Dendritic cell treated with granulocyte-macrophage colony-stimulating factor and Interleukin-4, amounts not matched to agents 40 ng/mL and 50 ng/mL, for 4 days (primary cell): ENCODE measurements at regions not wholly inside any gene's neighbourhood (a gene's known extent, or its start where the extent isn't known, plus 50 kb on each side); places are given as distances from the start of the nearest gene placed in this dataset.

Experiments used
- H3K27ac Mint-ChIP-seq: one replicate; pipeline ENCODE4 v1.8.0; 2022; ENCODE audit warnings: mild to moderate bottlenecking, mixed read lengths
- H3K27me3 Mint-ChIP-seq: one replicate; pipeline ENCODE4 v1.8.0; 2022; ENCODE audit warnings: mild to moderate bottlenecking, mixed read lengths
- H3K36me3 Mint-ChIP-seq: one replicate; pipeline ENCODE4 v1.8.0; 2022; ENCODE audit warnings: low read depth, mixed read lengths
- H3K4me1 Mint-ChIP-seq: one replicate; pipeline ENCODE4 v1.8.0; 2022; ENCODE audit warnings: low read depth, mixed read lengths
- H3K4me3 Mint-ChIP-seq: one replicate; pipeline ENCODE4 v1.8.0; 2022; ENCODE audit warnings: mild to moderate bottlenecking, moderate library complexity, mixed read lengths
- H3K9me3 Mint-ChIP-seq: one replicate; pipeline ENCODE4 v1.8.0; 2022; ENCODE audit warnings: mixed read lengths
- intact Hi-C: fragments of 100-400 bp; cut with micrococcal nuclease; formaldehyde crosslinking; loops from one replicate; pipeline ENCODE4 v1.15.0; 2022

DNA sequence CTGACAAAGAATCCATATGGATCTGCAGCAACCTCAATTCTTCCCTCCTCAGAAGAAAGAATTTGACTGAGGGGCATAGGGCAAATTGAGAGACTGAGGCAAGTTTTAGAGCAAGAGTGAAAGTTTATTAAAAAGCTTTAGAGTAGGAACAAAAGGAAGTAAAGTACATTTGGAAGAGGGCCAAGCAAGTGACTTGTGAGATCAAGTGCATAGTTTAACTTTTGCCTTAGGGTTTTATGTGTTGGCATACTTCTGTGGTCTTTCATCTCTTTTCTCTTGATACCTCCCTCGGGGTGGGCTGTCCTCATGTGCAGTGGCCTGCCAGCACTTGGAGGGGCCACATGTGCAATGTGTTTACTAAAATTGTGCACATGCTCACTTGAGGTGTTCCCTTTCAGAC, 98.0 kb upstream of the MAGEB16 start:
- intact Hi-C loops, result no loop called here
- Mint-ChIP-seq H3K9me3 (no peaks in the 10 kb centered on the region), H3K4me1 (peaks cover 10% of the 10 kb centered on the region), H3K36me3 (no peaks in the 10 kb centered on the region), H3K27me3 (no peaks in the 10 kb centered on the region), H3K27ac (no peak overlapping the region), H3K4me3 (no peak overlapping the region)

GRCh38 chrX:35711281-35711680, 86.9 kb upstream of the MAGEB16 start:
- intact Hi-C loops, result no loop called here
- no peaks in the 10 kb centered on the region for H3K36me3 Mint-ChIP-seq
- H3K4me1 Mint-ChIP-seq, result no peaks in the 10 kb centered on the region
- no peak overlapping the region for H3K4me3 Mint-ChIP-seq
- H3K9me3 Mint-ChIP-seq, result no peaks in the 10 kb centered on the region
- H3K27me3 Mint-ChIP-seq, result no peaks in the 10 kb centered on the region
- H3K27ac Mint-ChIP-seq, result no peak overlapping the region

GRCh38 chrX:35722128-35722527, 76.0 kb upstream of the MAGEB16 start:
- intact Hi-C loops, result loop anchor here (10.0 kb wide), 1 partner anchor 337 kb away; no protein-coding TSS in a partner anchor
- Mint-ChIP-seq H3K4me3 (no peak overlapping the region), H3K27me3 (peaks cover 3% of the 10 kb centered on the region), H3K27ac (no peak overlapping the region), H3K36me3 (no peaks in the 10 kb centered on the region), H3K9me3 (no peaks in the 10 kb centered on the region), H3K4me1 (no peaks in the 10 kb centered on the region)

GRCh38 chrX:35726176-35726575, 72.0 kb upstream of the MAGEB16 start:
- H3K9me3 Mint-ChIP-seq, result no peaks in the 10 kb centered on the region
- H3K4me1 Mint-ChIP-seq, result no peaks in the 10 kb centered on the region
- intact Hi-C loops, result loop anchor here (10.0 kb wide), 1 partner anchor 341 kb away; no protein-coding TSS in a partner anchor
- no peak overlapping the region for H3K4me3 Mint-ChIP-seq
- no peak overlapping the region for H3K27ac Mint-ChIP-seq
- peaks cover 3% of the 10 kb centered on the region for H3K27me3 Mint-ChIP-seq
- no peaks in the 10 kb centered on the region for H3K36me3 Mint-ChIP-seq

- intact Hi-C loops, result loop anchor here (10.0 kb wide), 1 partner anchor 344 kb away; no protein-coding TSS in a partner anchor
- H3K27ac Mint-ChIP-seq, result no peak overlapping the region
- no peaks in the 10 kb centered on the region for H3K9me3 Mint-ChIP-seq
- H3K4me1 Mint-ChIP-seq, result no peaks in the 10 kb centered on the region
- no peaks in the 10 kb centered on the region for H3K36me3 Mint-ChIP-seq
- no peak overlapping the region for H3K4me3 Mint-ChIP-seq
- H3K27me3 Mint-ChIP-seq, result peaks cover 2% of the 10 kb centered on the region
Observed at GRCh38 chrX:35728481-35728880, 69.7 kb upstream of the MAGEB16 start.

GRCh38 chrX:35733879-35734278, 64.3 kb upstream of the MAGEB16 start:
- Mint-ChIP-seq H3K4me3 (no peak overlapping the region), H3K4me1 (no peaks in the 10 kb centered on the region)
- intact Hi-C loops, result no loop called here

DNA sequence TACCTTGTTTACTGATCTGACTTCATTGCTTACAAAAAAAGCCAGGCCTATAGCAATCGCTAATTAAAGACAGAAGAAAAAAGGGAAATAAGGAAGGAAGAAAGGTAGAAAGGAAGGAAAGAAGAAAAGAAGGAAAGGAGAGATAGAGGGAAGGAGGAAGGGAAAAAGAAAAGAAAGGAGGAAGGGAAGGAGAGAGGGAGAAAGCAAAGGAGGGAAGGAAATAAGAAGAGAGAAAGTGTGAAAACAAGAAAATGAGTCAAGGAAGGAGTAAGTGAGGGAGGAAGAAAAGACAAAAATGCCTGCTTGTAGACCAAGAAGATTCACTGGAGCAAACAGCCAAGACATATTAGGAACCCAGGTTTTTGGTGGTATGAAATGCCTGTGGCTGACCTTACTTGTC, 57.0 kb upstream of the MAGEB16 start:
- Mint-ChIP-seq H3K4me1 (no peaks in the 10 kb centered on the region), H3K27ac (no peak overlapping the region), H3K36me3 (no peaks in the 10 kb centered on the region), H3K27me3 (no peaks in the 10 kb centered on the region), H3K9me3 (no peaks in the 10 kb centered on the region), H3K4me3 (no peak overlapping the region)
- intact Hi-C loops, result no loop called here

More at GRCh38 chrX:35733879-35734278, 64.3 kb upstream of the MAGEB16 start:
- Mint-ChIP-seq H3K36me3 (no peaks in the 10 kb centered on the region), H3K9me3 (no peaks in the 10 kb centered on the region), H3K27ac (no peak overlapping the region), H3K27me3 (no peaks in the 10 kb centered on the region)

DNA sequence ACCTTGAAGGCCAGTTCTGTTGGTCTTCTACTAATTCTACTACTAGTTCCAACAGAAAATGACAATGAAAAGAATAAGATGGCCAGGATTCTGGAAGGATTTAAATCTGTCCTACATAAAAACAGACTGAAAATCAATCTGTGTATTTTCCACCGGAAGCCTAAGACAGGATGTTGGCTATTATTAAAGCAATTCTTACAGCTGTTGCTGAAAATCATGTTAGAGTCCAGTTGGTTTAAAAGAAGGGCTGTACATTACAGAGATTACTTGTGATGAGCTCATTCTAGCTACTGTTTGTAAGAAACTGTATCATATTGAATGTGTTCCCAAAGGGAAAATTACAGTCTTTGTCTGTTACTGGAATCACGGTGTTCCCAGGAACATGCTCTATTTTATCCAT, 54.8 kb upstream of the MAGEB16 start:
- no peaks in the 10 kb centered on the region for H3K4me1 Mint-ChIP-seq
- no peak overlapping the region for H3K4me3 Mint-ChIP-seq
- H3K27ac Mint-ChIP-seq, result no peak overlapping the region
- intact Hi-C loops, result no loop called here
- no peaks in the 10 kb centered on the region for H3K27me3 Mint-ChIP-seq
- H3K9me3 Mint-ChIP-seq, result no peaks in the 10 kb centered on the region
- H3K36me3 Mint-ChIP-seq, result no peaks in the 10 kb centered on the region
